ENCODE measurements at regions not wholly inside any gene's neighbourhood (a gene's known extent, or its start where the extent isn't known, plus 50 kb on each side); places are given as distances from the start of the nearest gene placed in this dataset.

DNA sequence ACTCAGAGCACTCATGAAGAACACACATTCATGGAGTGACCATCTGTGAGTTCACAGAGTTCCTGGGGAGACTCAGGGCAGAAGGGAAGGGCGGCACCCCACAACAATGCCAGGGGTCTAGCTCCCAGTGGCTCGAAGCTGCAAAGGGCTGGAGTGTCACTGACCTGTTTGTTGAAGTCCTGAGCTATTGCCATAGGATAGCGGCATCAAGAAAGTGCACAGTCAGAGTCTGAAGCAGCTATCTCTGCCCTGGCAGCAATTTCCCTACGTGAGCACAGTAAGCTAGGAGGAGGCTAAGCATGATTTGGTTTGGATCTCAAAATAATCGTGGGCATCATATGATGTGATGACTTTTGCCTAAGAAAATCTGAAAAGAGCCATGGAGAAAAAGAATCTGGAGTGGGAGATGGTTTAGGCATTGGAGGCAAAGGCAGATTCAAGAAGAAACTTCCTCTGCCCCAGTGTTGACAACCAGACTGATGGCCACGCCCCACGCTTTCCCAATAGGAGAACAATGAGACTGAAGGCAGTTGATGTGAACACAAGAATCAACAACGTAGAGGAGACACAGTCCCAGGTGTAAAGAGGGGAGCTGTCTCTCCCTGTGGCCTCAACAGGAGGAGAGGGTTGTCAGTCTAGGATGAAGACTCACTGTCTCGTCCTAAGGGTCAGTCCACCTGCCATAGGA is 100.0 kb upstream of the SLC25A33 start:
- Histone ChIP-seq H3K9ac (ENCODE audit: control insufficient read depth, insufficient read depth, low read length) (no peak overlapping the region), H3K79me2 (ENCODE audit: control insufficient read depth, insufficient read depth, low read length) (no peaks in the 10 kb centered on the region), H3K27me3 (replicated peaks in 1 of 2; ENCODE audit: control insufficient read depth in 2 of 2, insufficient read depth in 2 of 2, low read length in 1 of 2) (0 out of 4 replicates have a peak, but pooled peaks cover 0 to 2% of the 10 kb centered on the region in 2 experiments), H3K9me3 (replicated peaks; ENCODE audit: control insufficient read depth, insufficient read depth, low read length) (no peaks in the 10 kb centered on the region), H3K36me3 (ENCODE audit: control insufficient read depth in 2 of 2, insufficient read depth in 2 of 2, low read length in 1 of 2) (no peaks in the 10 kb centered on the region), H3K4me2 (ENCODE audit: control insufficient read depth, insufficient read depth) (no peak overlapping the region), H3K27ac (ENCODE audit: control insufficient read depth, insufficient read depth) (no peak overlapping the region), H4K20me1 (ENCODE audit: control insufficient read depth, insufficient read depth) (no peaks in the 10 kb centered on the region), H2AFZ (ENCODE audit: control insufficient read depth, low read depth, low read length) (no peak overlapping the region), H3K4me3 (no peak overlapping the region), H3K4me1 (ENCODE audit: control insufficient read depth, insufficient read depth, low read length) (no peaks in the 10 kb centered on the region)
- ChIA-PET POLR2A (no interaction called here), SMC1A (ENCODE audit: uncharacterized antibody, unreplicated experiment) (interaction anchor here (0.6 to 1.4 kb wide), 4 partner anchors 13 to 150 kb away, joined by 3 to 5 read pairs (median 4); no protein-coding TSS in a partner anchor), RAD21 (ENCODE audit: unreplicated experiment) (no interaction called here), CTCF (interaction anchor here (0.7 to 1.6 kb wide), 3 partner anchors 8 to 151 kb away, joined by 3 to 7 read pairs (median 3); no protein-coding TSS in a partner anchor)
- intact Hi-C loops (cut with micrococcal nuclease; ENCODE audit: unreplicated experiment) = no loop called here
- BruUV-seq (replicated peaks) = no TSS peak
- TF ChIP-seq FOS (IDR thresholded peaks at IDR 0.05; ENCODE audit: borderline replicate concordance, extremely low read depth, insufficient read length) (no peak), IKZF2 (IDR thresholded peaks at IDR 0.05) (no peak), NFYA (IDR thresholded peaks at IDR 0.05; ENCODE audit: borderline replicate concordance, low read depth, low read length) (no peak), NFYB (IDR thresholded peaks at IDR 0.05; ENCODE audit: insufficient read depth, low read depth, low read length) (no peak), EED (IDR thresholded peaks at IDR 0.05; ENCODE audit: low read depth) (no peak), YY1 (IDR thresholded peaks at IDR 0.05; ENCODE audit: low read depth, low read length) (no peak), RCOR1 (conservative IDR thresholded peaks at IDR 0.05; ENCODE audit: low read depth, low read length) (no peak), MYB (IDR thresholded peaks at IDR 0.05; ENCODE audit: borderline replicate concordance, low read depth, low read length) (no peak), STAT1 (conservative IDR thresholded peaks at IDR 0.05) (no peak)
- TF ChIP-seq, protein P1, sequence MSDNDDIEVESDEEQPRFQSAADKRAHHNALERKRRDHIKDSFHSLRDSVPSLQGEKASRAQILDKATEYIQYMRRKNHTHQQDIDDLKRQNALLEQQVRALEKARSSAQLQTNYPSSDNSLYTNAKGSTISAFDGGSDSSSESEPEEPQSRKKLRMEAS (IDR thresholded peaks at IDR 0.05; ENCODE audit: low read depth, low read length) = no peak
- TF ChIP-seq, protein P2, sequence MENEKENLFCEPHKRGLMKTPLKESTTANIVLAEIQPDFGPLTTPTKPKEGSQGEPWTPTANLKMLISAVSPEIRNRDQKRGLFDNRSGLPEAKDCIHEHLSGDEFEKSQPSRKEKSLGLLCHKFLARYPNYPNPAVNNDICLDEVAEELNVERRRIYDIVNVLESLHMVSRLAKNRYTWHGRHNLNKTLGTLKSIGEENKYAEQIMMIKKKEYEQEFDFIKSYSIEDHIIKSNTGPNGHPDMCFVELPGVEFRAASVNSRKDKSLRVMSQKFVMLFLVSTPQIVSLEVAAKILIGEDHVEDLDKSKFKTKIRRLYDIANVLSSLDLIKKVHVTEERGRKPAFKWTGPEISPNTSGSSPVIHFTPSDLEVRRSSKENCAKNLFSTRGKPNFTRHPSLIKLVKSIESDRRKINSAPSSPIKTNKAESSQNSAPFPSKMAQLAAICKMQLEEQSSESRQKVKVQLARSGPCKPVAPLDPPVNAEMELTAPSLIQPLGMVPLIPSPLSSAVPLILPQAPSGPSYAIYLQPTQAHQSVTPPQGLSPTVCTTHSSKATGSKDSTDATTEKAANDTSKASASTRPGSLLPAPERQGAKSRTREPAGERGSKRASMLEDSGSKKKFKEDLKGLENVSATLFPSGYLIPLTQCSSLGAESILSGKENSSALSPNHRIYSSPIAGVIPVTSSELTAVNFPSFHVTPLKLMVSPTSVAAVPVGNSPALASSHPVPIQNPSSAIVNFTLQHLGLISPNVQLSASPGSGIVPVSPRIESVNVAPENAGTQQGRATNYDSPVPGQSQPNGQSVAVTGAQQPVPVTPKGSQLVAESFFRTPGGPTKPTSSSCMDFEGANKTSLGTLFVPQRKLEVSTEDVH (IDR thresholded peaks at IDR 0.05; ENCODE audit: low read depth, partially characterized antibody) = no peak
- FAIRE-seq (no peak), ATAC-seq (no peak), DNase-seq (ENCODE audit: low read depth, low spot score) (no peak)
- in situ Hi-C loops (cut with MboI) = no loop called here
- WGBS (ENCODE audit: insufficient coverage, insufficient replicate concordance, low lambda C conversion rate, missing lambda C conversion rate) = 25% methylated on average over 9 of the region's 9 CpGs
